K562 (cell line): ENCODE measurements at regions not wholly inside any gene's neighbourhood (a gene's known extent, or its start where the extent isn't known, plus 50 kb on each side); places are given as distances from the start of the nearest gene placed in this dataset.

Experiments used
- ATF7 ChIP-seq: fragments of 450-650 bp; IDR thresholded peaks from 2 replicates; pipeline ENCODE4 v1.7.1; 2014; ENCODE audit warnings: mild to moderate bottlenecking, moderate library complexity
- ILK ChIP-seq: fragments of 450-650 bp; IDR thresholded peaks from 2 replicates; pipeline ENCODE4 v1.6.1; 2016; ENCODE audit warnings: missing genetic modification characterization, low read depth, mild to moderate bottlenecking, missing compliant biosample characterization, moderate library complexity, borderline replicate concordance
- JUND ChIP-seq, 2 experiments: IDR thresholded peaks; 2 replicates in 1 of 2; 3 replicates in 1 of 2; pipeline ENCODE4 v1.6.1; 2011; ENCODE audit warnings: borderline replicate concordance in 2 of 2, low read depth in 2 of 2, low read length in 2 of 2, improper control_type of control experiment in 1 of 2, missing biosample characterization in 1 of 2, missing genetic modification characterization in 1 of 2, missing genetic modification reagents in 1 of 2
- L3MBTL2 ChIP-seq: fragments of 450-650 bp; IDR thresholded peaks from 2 replicates; pipeline ENCODE4 v1.6.1; 2016; ENCODE audit warnings: mild to moderate bottlenecking, moderate library complexity
- LEF1 ChIP-seq: fragments of 450-650 bp; IDR thresholded peaks from 2 replicates; pipeline ENCODE4 v1.6.1; 2016; ENCODE audit warnings: mild to moderate bottlenecking
- MAFF ChIP-seq: IDR thresholded peaks from 2 replicates; pipeline ENCODE4 v1.6.1; 2012; ENCODE audit warnings: low read length, improper control_type of control experiment
- NCOA6 ChIP-seq: fragments of 450-650 bp; IDR thresholded peaks from 2 replicates; pipeline ENCODE4 v1.6.1; 2017; ENCODE audit warnings: mild to moderate bottlenecking
- NELFE ChIP-seq: IDR thresholded peaks from 2 replicates; pipeline ENCODE4 v1.6.1; 2011; ENCODE audit warnings: mild to moderate bottlenecking; ENCODE audit not compliant: insufficient read depth, insufficient read length
- RBBP5 ChIP-seq: fragments of 200-600 bp; sonication (generic); IDR thresholded peaks from 2 replicates; pipeline ENCODE4 v1.6.1; 2012; ENCODE audit warnings: borderline replicate concordance, mild to moderate bottlenecking, low read length, control low read depth, inconsistent platforms; ENCODE audit not compliant: insufficient read depth, poor library complexity, severe bottlenecking
- ZNF316 ChIP-seq: fragments of 450-650 bp; IDR thresholded peaks from 2 replicates; pipeline ENCODE4 v1.6.1; 2016
- ZNF717 ChIP-seq: fragments of 250-450 bp; sonication (Bioruptor Pico); IDR thresholded peaks from 2 replicates; pipeline ENCODE4 v1.5.0; 2021
- TF ChIP-seq, protein P1 (sequence below): fragments of 150-350 bp; conservative IDR thresholded peaks from 2 replicates; pipeline ENCODE4 v1.6.1; 2014; ENCODE audit warnings: low read length
- TF ChIP-seq, protein P2 (sequence below): fragments of 450-650 bp; formaldehyde crosslinking; IDR thresholded peaks from 2 replicates; pipeline ENCODE4 v1.4.0; 2020; ENCODE audit warnings: mild to moderate bottlenecking
- TF ChIP-seq, protein P3 (sequence below), 2 experiments: fragments of 450-650 bp; IDR thresholded peaks; 2 replicates each; pipeline ENCODE4 v1.6.1; 2016; ENCODE audit warnings: mild to moderate bottlenecking in 2 of 2, borderline replicate concordance in 1 of 2, low read depth in 1 of 2, moderate library complexity in 1 of 2

DNA sequence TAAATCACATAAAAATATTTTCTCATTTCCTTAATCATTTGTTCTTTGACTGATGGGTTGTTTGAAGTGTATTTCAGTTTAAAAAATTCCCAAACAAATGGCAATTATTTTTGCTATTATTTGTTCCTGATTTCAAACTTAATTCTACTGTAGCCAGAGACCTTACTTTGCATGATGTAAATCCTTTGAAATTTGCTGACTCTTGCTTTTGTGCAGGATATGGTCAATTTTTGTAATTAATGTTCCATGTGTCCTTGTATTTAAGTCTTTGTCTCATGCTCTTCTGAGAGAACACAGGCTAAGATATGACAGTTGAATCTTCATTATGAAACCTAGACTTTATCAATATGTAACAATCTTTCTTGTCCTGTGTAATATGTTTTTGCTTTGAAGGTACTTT, 295.0 kb upstream of the CHD6 start (continued):
- no peak for TF ChIP-seq ILK (tag)
- no peak for TF ChIP-seq LEF1
- no peak for TF ChIP-seq RBBP5
- TF ChIP-seq ZNF717 (CRISPR knock-in tag): no peak
- TF ChIP-seq, protein P1, sequence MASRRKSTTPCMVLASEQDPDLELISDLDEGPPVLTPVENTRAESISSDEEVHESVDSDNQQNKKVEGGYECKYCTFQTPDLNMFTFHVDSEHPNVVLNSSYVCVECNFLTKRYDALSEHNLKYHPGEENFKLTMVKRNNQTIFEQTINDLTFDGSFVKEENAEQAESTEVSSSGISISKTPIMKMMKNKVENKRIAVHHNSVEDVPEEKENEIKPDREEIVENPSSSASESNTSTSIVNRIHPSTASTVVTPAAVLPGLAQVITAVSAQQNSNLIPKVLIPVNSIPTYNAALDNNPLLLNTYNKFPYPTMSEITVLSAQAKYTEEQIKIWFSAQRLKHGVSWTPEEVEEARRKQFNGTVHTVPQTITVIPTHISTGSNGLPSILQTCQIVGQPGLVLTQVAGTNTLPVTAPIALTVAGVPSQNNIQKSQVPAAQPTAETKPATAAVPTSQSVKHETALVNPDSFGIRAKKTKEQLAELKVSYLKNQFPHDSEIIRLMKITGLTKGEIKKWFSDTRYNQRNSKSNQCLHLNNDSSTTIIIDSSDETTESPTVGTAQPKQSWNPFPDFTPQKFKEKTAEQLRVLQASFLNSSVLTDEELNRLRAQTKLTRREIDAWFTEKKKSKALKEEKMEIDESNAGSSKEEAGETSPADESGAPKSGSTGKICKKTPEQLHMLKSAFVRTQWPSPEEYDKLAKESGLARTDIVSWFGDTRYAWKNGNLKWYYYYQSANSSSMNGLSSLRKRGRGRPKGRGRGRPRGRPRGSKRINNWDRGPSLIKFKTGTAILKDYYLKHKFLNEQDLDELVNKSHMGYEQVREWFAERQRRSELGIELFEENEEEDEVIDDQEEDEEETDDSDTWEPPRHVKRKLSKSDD: no peak
- no peak for TF ChIP-seq L3MBTL2
- TF ChIP-seq NELFE: no peak
- TF ChIP-seq MAFF: peak; percentile 82
- no peak for TF ChIP-seq JUND (IDR thresholded peaks at IDR 0.05; ENCODE audit: borderline replicate concordance, low read depth, low read length)
- no peak for TF ChIP-seq JUND (tag; IDR thresholded peaks at IDR 0.05; ENCODE audit: borderline replicate concordance, low read depth, low read length)
- TF ChIP-seq ZNF316: peak; percentile 90
- TF ChIP-seq, protein P2, sequence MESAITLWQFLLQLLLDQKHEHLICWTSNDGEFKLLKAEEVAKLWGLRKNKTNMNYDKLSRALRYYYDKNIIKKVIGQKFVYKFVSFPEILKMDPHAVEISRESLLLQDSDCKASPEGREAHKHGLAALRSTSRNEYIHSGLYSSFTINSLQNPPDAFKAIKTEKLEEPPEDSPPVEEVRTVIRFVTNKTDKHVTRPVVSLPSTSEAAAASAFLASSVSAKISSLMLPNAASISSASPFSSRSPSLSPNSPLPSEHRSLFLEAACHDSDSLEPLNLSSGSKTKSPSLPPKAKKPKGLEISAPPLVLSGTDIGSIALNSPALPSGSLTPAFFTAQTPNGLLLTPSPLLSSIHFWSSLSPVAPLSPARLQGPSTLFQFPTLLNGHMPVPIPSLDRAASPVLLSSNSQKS (CRISPR knock-in tag): no peak
- TF ChIP-seq ATF7: no peak
- TF ChIP-seq, protein P3, sequence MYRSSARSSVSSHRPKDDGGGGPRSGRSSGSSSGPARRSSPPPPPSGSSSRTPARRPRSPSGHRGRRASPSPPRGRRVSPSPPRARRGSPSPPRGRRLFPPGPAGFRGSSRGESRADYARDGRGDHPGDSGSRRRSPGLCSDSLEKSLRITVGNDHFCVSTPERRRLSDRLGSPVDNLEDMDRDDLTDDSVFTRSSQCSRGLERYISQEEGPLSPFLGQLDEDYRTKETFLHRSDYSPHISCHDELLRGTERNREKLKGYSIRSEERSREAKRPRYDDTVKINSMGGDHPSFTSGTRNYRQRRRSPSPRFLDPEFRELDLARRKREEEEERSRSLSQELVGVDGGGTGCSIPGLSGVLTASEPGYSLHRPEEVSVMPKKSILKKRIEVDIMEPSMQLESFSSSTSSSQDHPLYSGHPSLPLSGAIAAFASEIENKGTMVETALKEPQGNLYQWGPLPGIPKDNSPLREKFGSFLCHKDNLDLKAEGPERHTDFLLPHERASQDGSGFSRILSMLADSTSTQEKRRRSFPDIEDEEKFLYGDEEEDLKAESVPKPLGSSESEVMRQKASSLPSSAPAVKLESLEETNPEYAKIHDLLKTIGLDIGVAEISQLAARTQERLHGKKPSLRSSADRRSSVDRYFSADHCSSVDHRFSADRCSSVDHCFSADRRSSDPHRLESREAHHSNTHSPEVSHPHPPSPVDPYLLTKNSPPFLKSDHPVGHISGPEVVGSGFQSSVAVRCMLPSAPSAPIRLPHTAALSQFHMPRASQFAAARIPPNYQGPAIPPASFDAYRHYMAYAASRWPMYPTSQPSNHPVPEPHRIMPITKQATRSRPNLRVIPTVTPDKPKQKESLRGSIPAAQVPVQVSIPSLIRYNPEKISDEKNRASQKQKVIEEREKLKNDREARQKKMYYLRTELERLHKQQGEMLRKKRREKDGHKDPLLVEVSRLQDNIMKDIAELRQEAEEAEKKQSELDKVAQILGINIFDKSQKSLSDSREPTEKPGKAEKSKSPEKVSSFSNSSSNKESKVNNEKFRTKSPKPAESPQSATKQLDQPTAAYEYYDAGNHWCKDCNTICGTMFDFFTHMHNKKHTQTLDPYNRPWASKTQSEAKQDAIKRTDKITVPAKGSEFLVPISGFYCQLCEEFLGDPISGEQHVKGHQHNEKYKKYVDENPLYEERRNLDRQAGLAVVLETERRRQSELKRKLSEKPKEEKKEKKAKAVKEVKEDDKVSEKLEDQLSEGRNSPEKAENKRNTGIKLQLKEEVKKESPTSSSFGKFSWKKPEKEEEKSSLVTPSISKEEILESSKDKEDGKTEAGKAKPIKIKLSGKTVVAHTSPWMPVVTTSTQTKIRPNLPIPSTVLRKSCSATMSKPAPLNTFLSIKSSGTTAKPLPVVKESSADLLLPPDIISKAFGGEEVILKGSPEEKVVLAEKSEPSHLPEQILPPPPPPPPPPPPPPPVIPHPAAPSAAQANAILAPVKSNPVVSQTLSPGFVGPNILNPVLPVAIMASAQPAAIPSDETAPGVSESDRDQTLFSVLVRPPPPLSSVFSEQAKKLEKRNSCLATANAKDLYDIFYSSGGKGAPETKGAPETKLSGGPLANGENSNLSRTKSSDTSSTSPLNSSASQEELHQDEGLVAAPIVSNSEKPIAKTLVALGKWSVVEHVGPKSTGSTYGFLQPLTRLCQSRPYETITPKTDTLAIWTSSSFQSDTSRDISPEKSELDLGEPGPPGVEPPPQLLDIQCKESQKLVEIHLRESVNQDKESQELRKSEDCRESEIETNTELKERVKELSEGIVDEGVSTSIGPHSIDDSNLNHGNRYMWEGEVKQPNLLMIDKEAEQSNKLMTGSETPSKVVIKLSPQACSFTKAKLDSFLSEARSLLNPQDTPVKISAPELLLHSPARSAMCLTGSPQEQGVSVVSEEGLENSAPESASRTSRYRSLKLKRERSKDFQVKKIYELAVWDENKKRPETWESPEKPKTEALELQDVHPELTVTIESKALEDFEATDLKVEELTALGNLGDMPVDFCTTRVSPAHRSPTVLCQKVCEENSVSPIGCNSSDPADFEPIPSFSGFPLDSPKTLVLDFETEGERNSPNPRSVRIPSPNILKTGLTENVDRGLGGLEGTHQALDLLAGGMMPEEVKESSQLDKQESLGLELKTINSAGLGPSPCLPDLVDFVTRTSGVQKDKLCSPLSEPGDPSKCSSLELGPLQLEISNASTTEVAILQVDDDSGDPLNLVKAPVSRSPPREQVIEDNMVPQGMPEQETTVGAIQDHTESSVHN (IDR thresholded peaks at IDR 0.05; ENCODE audit: borderline replicate concordance in 1 of 2, low read depth in 1 of 2): no peak
- TF ChIP-seq NCOA6: no peak
